ENCODE measurements at regions not wholly inside any gene's neighbourhood (a gene's known extent, or its start where the extent isn't known, plus 50 kb on each side); places are given as distances from the start of the nearest gene placed in this dataset.
"Not testable (repeated sequence)": the region's sequence is repeated elsewhere in the genome, so short reads cannot be mapped to it uniquely, and the experiment has no call there.

GRCh38 chr7:94803821-94804220 lies 103.6 kb upstream of the PPP1R9A start:
- no peak for FAIRE-seq
- TF ChIP-seq SPI1 (IDR thresholded peaks at IDR 0.05; ENCODE audit: low read depth, low read length) (no peak), PAX5 (IDR thresholded peaks at IDR 0.05; ENCODE audit: insufficient read depth, low read length, severe bottlenecking) (no peak), POLR2A (IDR thresholded peaks at IDR 0.05; ENCODE audit: low read depth, low read length) (no peak), POU2F2 (IDR thresholded peaks at IDR 0.05; ENCODE audit: low read depth, low read length) (no peak), TAF1 (IDR thresholded peaks at IDR 0.05; ENCODE audit: low read depth, low read length) (no peak), POLR2AphosphoS5 (IDR thresholded peaks at IDR 0.05; ENCODE audit: low read depth, low read length) (no peak)
- no peak for DNase-seq (ENCODE audit: insufficient read length, low spot score)

DNA sequence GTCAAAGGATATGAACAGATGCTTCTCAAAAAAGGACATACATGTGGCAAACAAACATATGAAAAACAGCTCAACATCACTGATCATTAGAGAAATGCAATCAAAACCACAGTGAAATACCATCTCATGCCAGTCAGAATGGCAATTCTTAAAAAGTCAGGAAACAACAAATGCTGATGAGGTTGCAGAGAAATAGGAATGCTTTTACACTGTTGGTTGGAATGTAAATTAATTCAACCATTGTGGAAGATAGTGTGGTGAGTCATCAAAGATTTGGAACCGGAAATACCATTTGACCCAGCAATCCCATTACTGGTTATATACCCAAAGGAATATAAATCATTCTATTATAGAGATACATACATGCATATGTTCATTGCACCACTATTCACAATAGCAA lies 98.7 kb upstream of the PPP1R9A start:
- DNase-seq (ENCODE audit: insufficient read length, low spot score); FAIRE-seq: not testable (repeated sequence)

DNA sequence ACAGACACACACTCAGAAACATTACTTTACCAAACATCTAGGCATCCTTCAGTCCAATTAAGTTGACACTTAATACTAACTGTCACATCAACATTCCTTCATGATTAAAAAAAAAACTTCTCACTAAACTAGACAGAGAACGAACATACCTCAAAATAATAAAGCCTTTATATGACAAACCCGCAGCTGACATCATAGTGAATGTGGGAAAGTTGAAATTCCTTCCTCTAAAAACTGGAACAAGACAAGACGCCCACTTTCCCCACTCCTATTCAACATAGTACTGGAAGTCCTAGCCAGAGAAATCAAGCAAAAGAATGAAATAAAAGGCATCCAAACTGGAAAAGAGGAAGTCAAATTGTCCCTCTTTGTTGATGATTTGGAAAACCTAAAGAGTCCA lies 96.9 kb upstream of the PPP1R9A start:
- FAIRE-seq, result no peak
- TF ChIP-seq SPI1 (IDR thresholded peaks at IDR 0.05; ENCODE audit: low read depth, low read length) (no peak), POLR2A (IDR thresholded peaks at IDR 0.05; ENCODE audit: low read depth, low read length) (no peak), TAF1 (IDR thresholded peaks at IDR 0.05; ENCODE audit: low read depth, low read length) (no peak), POLR2AphosphoS5 (IDR thresholded peaks at IDR 0.05; ENCODE audit: low read depth, low read length) (no peak), PAX5 (IDR thresholded peaks at IDR 0.05; ENCODE audit: insufficient read depth, low read length, severe bottlenecking) (no peak), POU2F2 (IDR thresholded peaks at IDR 0.05; ENCODE audit: low read depth, low read length) (no peak)
- no peak for DNase-seq (ENCODE audit: insufficient read length, low spot score)

- FAIRE-seq, result no peak
- no peak for DNase-seq (ENCODE audit: insufficient read length, low spot score)
- TF ChIP-seq TAF1 (IDR thresholded peaks at IDR 0.05; ENCODE audit: low read depth, low read length) (no peak), PAX5 (IDR thresholded peaks at IDR 0.05; ENCODE audit: insufficient read depth, low read length, severe bottlenecking) (no peak), POLR2AphosphoS5 (IDR thresholded peaks at IDR 0.05; ENCODE audit: low read depth, low read length) (no peak), POLR2A (IDR thresholded peaks at IDR 0.05; ENCODE audit: low read depth, low read length) (no peak), POU2F2 (IDR thresholded peaks at IDR 0.05; ENCODE audit: low read depth, low read length) (no peak), SPI1 (IDR thresholded peaks at IDR 0.05; ENCODE audit: low read depth, low read length) (no peak)
Observed at GRCh38 chr7:94813917-94814316, 93.5 kb upstream of the PPP1R9A start.

- FAIRE-seq (no peak), DNase-seq (ENCODE audit: insufficient read length, low spot score) (no peak)
- no peak for TF ChIP-seq POU2F2 (IDR thresholded peaks at IDR 0.05; ENCODE audit: low read depth, low read length)
- no peak for TF ChIP-seq SPI1 (IDR thresholded peaks at IDR 0.05; ENCODE audit: low read depth, low read length)
- TF ChIP-seq POLR2A (IDR thresholded peaks at IDR 0.05; ENCODE audit: low read depth, low read length), result no peak
- TF ChIP-seq POLR2AphosphoS5 (IDR thresholded peaks at IDR 0.05; ENCODE audit: low read depth, low read length), result no peak
- TF ChIP-seq PAX5 (IDR thresholded peaks at IDR 0.05; ENCODE audit: insufficient read depth, low read length, severe bottlenecking), result no peak
- no peak for TF ChIP-seq TAF1 (IDR thresholded peaks at IDR 0.05; ENCODE audit: low read depth, low read length)
Observed at GRCh38 chr7:94823947-94824346, 83.4 kb upstream of the PPP1R9A start.

DNA sequence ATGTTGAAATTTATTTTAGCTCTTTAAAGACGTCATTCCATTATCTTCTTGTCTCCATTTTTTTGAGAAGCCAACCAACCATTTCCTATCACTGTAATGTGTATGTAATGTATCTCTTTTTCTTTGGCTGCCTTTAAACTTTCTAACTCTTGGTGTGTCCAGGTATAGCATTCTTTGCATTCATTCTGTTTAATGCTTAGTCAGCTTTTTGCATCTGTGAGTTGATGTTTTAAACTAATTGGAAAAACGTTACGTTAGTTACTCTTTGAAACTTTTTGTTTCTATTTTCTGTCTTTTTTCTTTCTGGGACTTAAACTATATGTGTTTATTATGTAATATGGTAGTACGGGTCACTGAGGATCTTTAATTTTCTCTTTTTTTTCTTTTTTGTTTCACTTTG lies 77.4 kb upstream of the PPP1R9A start:
- DNase-seq (ENCODE audit: insufficient read length, low spot score), result no peak
- no peak for FAIRE-seq
- no peak for TF ChIP-seq PAX5 (IDR thresholded peaks at IDR 0.05; ENCODE audit: insufficient read depth, low read length, severe bottlenecking)
- no peak for TF ChIP-seq SPI1 (IDR thresholded peaks at IDR 0.05; ENCODE audit: low read depth, low read length)
- TF ChIP-seq TAF1 (IDR thresholded peaks at IDR 0.05; ENCODE audit: low read depth, low read length), result no peak
- no peak for TF ChIP-seq POLR2A (IDR thresholded peaks at IDR 0.05; ENCODE audit: low read depth, low read length)
- TF ChIP-seq POLR2AphosphoS5 (IDR thresholded peaks at IDR 0.05; ENCODE audit: low read depth, low read length), result no peak
- no peak for TF ChIP-seq POU2F2 (IDR thresholded peaks at IDR 0.05; ENCODE audit: low read depth, low read length)

GRCh38 chr7:94832051-94832450 lies 75.3 kb upstream of the PPP1R9A start:
- TF ChIP-seq POLR2AphosphoS5 (IDR thresholded peaks at IDR 0.05; ENCODE audit: low read depth, low read length) (no peak), POLR2A (IDR thresholded peaks at IDR 0.05; ENCODE audit: low read depth, low read length) (no peak), TAF1 (IDR thresholded peaks at IDR 0.05; ENCODE audit: low read depth, low read length) (no peak), PAX5 (IDR thresholded peaks at IDR 0.05; ENCODE audit: insufficient read depth, low read length, severe bottlenecking) (no peak), SPI1 (IDR thresholded peaks at IDR 0.05; ENCODE audit: low read depth, low read length) (no peak), POU2F2 (IDR thresholded peaks at IDR 0.05; ENCODE audit: low read depth, low read length) (no peak)
- DNase-seq (ENCODE audit: insufficient read length, low spot score) (no peak), FAIRE-seq (no peak)

DNA sequence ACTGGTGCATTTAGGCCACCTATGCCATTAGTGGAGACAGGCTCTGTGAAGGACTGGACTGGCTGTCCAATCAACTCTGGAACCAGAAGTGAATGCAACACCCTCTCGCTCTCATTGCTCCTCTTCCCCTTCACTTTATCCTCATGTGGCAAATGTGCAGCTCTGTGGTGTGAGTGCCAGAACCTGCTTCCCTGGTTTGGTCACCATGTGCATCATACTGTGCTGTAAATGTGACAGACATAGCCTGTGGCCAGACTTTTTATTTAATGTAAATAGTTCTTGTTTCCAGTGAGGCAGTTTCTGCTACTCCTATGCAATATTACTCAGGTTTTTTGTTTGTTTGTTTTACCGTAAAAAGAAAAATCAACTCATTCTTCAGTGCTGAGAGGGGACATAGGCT lies 73.0 kb upstream of the PPP1R9A start:
- no peak for FAIRE-seq
- no peak for DNase-seq (ENCODE audit: insufficient read length, low spot score)
- TF ChIP-seq SPI1 (IDR thresholded peaks at IDR 0.05; ENCODE audit: low read depth, low read length) (no peak), POU2F2 (IDR thresholded peaks at IDR 0.05; ENCODE audit: low read depth, low read length) (no peak), POLR2A (IDR thresholded peaks at IDR 0.05; ENCODE audit: low read depth, low read length) (no peak), PAX5 (IDR thresholded peaks at IDR 0.05; ENCODE audit: insufficient read depth, low read length, severe bottlenecking) (no peak), POLR2AphosphoS5 (IDR thresholded peaks at IDR 0.05; ENCODE audit: low read depth, low read length) (no peak), TAF1 (IDR thresholded peaks at IDR 0.05; ENCODE audit: low read depth, low read length) (no peak)

DNA sequence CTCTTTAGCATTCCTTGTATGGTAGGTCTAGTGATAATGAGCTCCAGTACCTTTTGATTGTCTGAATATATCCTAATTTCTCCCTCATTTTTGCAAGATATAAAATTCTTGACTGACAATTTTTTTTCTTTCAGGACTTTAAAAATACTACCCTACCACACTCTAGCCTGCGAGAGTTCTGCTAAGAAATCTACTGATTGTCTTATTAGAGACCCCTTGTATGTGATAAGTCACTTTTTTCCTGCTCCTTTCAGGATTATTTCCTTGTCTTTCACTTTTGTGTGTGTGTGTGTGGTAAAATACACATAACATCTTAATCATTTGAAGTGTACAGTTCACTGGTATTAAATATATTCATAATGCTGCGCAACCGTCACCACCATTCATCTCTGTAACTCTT lies 68.7 kb upstream of the PPP1R9A start:
- FAIRE-seq (no peak), DNase-seq (ENCODE audit: insufficient read length, low spot score) (no peak)

GRCh38 chr7:94843553-94843952 lies 63.8 kb upstream of the PPP1R9A start:
- FAIRE-seq (no peak), DNase-seq (ENCODE audit: insufficient read length, low spot score) (no peak)
- TF ChIP-seq TAF1 (IDR thresholded peaks at IDR 0.05; ENCODE audit: low read depth, low read length) (no peak), PAX5 (IDR thresholded peaks at IDR 0.05; ENCODE audit: insufficient read depth, low read length, severe bottlenecking) (no peak), SPI1 (IDR thresholded peaks at IDR 0.05; ENCODE audit: low read depth, low read length) (no peak), POLR2AphosphoS5 (IDR thresholded peaks at IDR 0.05; ENCODE audit: low read depth, low read length) (no peak), POU2F2 (IDR thresholded peaks at IDR 0.05; ENCODE audit: low read depth, low read length) (no peak), POLR2A (IDR thresholded peaks at IDR 0.05; ENCODE audit: low read depth, low read length) (no peak)

More for the DNA sequence above, 68.7 kb upstream of the PPP1R9A start:
- no peak for TF ChIP-seq SPI1 (IDR thresholded peaks at IDR 0.05; ENCODE audit: low read depth, low read length)
- no peak for TF ChIP-seq TAF1 (IDR thresholded peaks at IDR 0.05; ENCODE audit: low read depth, low read length)
- TF ChIP-seq PAX5 (IDR thresholded peaks at IDR 0.05; ENCODE audit: insufficient read depth, low read length, severe bottlenecking), result no peak
- no peak for TF ChIP-seq POU2F2 (IDR thresholded peaks at IDR 0.05; ENCODE audit: low read depth, low read length)
- TF ChIP-seq POLR2A (IDR thresholded peaks at IDR 0.05; ENCODE audit: low read depth, low read length), result no peak
- TF ChIP-seq POLR2AphosphoS5 (IDR thresholded peaks at IDR 0.05; ENCODE audit: low read depth, low read length), result no peak
